ENCODE measurements at regions not wholly inside any gene's neighbourhood (a gene's known extent, or its start where the extent isn't known, plus 50 kb on each side); places are given as distances from the start of the nearest gene placed in this dataset.
"Not testable (repeated sequence)": the region's sequence is repeated elsewhere in the genome, so short reads cannot be mapped to it uniquely, and the experiment has no call there.

DNA sequence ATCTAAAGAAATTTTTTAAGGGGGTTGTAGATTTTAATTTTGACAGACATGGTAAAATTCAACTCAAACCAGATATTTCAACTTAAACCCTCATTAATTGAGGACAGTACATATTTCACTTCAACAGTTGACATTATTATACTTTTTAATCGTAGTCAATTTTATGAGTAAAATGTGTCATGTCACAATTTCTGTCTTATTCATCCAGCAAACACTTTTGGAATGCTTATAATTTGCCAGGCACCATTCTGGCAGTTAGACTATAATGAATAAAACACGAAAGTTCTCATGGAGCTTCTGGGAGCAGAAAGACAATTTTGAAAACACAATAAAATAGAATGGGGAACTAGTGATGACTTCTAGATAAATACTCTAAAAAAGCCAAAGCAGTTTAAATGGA, 1094.8 kb downstream of the SUCLG1 start:
- DNase-seq, result no peak

DNA sequence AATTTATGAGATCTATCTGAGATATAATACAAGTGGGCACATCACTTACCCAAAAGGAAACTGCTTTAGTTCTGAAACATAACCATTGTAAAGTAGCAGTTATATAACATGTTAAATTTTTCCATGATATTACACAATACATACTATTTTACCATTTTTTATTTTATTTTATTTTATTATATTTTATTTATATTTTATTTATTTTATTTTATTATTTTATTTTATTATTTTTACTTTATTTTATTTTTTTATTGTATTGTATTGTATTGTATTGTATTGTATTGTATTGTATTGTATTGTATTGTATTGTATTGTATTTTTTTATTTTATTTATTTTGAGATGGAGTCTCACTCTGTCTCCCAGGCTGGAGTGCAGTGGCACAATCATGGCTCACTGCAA, 1095.9 kb downstream of the SUCLG1 start:
- not testable (repeated sequence) for DNase-seq

GRCh38 chr2:83359336-83359735, 1099.7 kb downstream of the SUCLG1 start:
- DNase-seq, result no peak

- no peak for DNase-seq
Measured at GRCh38 chr2:83342860-83343329, 1116.2 kb downstream of the SUCLG1 start.

- DNase-seq, result no peak
Measured at GRCh38 chr2:83340424-83340823, 1118.7 kb downstream of the SUCLG1 start.

GRCh38 chr2:83339942-83340341, 1119.1 kb downstream of the SUCLG1 start:
- not testable (repeated sequence) for DNase-seq

DNA sequence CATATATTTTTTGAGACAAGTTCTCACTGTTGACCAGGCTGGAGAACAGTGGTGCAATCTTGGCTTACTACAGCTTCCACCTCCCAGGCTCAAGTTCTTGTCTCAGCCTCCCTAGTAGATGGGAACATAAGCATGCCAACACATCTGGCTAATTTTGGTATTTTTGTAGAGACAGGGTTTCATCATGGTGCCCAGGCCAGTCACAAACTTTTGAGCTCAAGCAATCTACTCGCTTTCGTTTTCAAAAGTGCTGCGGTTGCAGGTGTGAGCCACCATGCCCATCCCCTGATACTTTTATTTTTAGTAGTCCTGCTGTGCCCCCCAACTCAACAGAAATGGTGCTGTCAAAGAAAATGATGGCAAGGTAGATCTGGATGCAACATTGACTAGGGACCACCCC, 1127.3 kb downstream of the SUCLG1 start:
- DNase-seq, result no peak

GRCh38 chr2:83323038-83323437, 1136.0 kb downstream of the SUCLG1 start:
- no peak for DNase-seq

DNA sequence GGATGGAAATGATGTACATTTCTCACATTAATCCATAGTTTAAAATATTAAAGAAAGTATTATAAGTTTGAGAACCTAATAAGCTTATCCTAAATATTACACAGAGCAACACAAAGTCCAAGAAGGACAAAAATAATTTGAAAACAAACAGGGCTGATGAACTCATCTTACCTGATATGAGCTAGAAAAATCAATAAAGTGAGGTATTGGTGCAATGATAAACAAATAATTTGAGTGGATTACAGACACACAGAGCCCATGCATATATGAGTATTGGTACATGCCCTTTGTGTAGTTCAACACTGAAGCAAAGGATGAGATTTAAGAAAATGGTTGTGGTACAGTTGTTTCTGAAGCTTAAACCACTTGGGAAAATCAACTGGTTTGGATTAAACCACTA, 1139.0 kb downstream of the SUCLG1 start:
- no peak for DNase-seq

- DNase-seq, result no peak
Measured at GRCh38 chr2:83305758-83306378, 1153.2 kb downstream of the SUCLG1 start.

GRCh38 chr2:83291083-83291482, 1168.0 kb downstream of the SUCLG1 start:
- no peak for DNase-seq

- no peak for DNase-seq
Measured at GRCh38 chr2:83282841-83283240, 1176.2 kb downstream of the SUCLG1 start.

DNA sequence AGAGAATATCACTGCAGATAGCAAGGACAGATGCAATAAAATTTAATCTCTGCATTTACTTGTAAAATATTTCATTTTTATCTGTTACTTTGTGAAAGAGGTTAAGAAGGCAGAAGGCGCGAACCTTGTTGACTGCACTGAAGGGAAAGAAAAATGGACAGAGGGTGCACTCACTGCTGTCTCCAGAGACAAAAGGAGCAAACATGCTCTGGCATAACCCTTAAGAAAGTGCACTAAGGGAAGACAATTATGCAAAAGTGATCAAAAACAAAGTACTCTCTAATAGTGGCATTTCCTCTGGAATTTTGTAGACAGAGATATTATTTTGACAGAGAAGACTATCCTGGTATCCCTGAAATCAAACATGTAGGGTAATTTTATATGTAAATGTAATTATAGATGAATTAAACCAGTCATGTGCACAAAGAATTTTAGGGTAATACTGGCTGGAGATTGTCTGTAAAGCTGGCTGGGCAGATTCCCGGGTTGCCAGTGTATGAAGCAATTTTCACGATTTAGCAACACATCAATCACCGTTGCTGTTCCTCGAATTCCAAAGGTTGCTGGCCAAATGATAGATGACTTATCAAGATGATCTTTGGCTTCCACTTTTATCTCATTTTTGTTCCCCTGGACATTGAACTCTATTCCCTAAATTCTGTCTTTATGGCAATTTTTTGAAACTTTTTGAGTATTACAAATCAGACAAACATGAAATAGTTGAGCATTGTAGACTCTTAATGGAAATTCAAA, 1176.9 kb downstream of the SUCLG1 start:
- DNase-seq, result no peak

GRCh38 chr2:83280391-83280790, 1178.7 kb downstream of the SUCLG1 start:
- DNase-seq, result no peak

DNA sequence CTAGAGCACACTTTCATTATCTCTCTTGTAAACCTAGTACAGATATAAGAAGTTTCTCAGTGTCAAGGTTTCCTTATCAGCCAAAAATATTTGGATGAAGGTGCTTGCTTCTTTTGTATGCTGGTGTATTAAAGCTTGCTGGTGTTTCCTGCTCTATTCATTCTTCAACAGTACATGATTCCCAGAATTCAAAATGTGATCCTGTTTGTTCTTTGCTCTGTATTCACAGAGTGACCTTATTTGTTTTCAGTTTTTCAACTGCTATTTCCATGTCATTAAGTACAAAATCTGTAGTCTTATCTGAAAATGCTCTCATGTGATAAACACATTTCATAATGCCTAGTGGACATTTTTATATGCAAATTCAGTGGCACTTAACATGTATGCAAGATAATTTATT, 1185.8 kb downstream of the SUCLG1 start:
- no peak for DNase-seq

GRCh38 chr2:83261591-83262136, 1197.4 kb downstream of the SUCLG1 start:
- no peak for DNase-seq

DNA sequence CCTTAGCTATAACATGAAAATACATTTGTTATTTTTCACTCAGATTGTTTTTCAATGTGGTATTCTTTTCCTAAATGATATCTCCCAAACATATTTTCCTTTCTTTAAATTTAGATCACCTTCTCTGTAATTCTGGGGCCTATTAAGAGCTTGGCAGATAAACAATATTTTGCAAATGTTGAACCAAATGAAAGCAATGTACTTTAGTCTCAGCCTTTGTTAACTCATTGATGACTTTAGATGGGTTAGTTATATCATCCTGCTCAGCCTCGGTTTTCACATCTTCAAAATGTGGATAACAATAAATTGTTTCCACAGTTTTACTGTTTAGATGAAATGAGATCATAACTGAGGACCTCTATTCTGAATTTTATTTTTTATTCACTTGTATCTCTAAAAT, 1205.2 kb downstream of the SUCLG1 start:
- no peak for DNase-seq

DNA sequence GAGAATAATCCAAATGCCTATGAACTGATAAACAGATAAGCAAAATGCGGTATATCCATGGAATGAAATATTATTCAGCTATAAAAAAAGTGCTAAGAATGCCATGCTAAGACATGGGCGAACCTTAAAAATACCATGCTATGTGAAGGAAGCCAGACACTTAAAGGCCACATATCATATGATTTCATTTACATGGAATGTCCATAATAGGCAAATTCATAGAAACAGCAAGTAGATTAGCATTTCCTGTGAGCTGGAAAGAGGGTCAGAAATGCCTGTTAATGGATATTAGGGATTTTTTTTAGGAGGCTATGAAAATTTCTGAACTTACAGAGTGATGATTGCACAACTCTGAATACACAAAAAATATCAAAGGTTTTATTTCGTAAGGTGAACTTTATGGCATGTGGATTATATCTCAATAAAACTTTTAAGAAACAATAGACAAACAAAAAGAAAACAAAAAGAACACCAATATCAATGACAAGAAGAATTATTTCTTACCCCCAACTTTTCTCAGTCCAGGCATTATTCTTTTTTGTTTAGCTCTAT, 1207.7 kb downstream of the SUCLG1 start:
- DNase-seq, result no peak

DNA sequence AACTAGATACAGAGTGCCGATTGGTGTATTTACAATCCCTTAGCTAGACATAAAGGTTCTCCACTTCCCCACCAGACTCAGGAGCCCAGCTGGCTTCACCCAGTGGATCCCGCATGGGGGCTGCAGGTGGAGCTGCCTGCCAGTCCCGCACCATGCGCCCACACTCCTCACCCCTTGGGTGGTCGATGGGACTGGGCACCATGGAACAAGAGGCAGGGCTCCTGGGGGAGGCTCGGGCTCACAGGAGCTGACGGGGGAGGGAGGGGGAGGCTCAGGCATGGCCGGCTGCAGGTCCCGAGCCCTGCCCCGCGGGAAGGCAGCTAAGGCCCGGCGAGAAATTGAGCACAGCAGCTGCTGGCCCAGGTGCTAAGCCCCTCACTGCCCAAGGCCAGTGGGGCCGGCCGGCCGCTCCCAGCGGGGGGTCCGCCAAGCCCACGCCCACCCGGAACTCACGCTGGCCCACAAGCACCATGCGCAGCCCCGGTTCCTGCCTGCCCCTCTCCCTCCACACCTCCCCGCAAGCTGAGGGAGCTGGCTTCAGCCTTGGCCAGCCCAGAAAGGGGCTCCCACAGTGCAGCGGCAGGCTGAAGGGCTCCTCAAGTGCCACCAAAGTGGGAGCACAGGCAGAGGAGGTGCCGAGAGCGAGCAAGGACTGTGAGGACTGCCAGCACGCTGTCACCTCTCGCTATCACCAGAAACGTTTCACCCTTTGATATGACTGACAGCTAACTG, 1213.1 kb downstream of the SUCLG1 start:
- DNase-seq, result not testable (repeated sequence)

GRCh38 chr2:83240611-83241010, 1218.5 kb downstream of the SUCLG1 start:
- no peak for DNase-seq

- no peak for DNase-seq
Measured at GRCh38 chr2:83238111-83238510, 1221.0 kb downstream of the SUCLG1 start.

DNA sequence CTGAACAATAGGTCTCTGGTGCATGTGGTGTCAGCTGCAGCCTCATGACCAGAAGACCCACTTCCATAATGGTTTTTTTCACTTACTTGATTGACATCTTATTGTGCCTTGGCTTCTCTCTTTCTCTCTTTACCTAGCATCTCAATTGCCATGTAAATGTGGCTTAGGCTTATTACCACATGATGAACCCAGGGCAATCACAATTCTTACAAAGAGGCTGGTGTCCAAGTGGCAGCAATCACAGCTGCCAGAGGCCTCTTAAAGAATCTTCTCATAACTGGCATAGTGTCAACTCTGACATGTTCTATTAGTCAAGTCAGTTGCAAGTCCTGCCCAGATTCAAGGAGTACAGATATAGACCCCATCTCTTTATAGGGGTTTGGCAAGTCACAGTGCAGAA, 1224.8 kb downstream of the SUCLG1 start:
- no peak for DNase-seq

DNA sequence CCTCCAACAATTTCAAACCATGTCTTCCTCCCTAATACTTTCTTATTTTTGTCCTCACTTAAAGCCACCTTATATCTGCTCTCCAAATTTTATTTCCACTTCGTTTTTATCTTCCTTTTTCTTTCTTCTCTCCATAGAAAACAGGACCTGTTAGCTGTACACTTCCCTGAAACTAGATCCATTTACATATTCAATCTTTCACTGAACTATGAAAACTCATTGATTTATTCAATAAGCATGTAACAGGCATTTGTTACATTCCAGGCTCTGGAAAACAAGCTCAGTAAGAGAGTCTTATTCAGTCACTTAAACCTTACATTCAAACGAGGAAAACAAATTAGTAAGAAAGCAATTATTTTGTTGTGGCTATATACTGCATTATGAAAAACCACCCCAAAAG, 1225.3 kb downstream of the SUCLG1 start:
- DNase-seq, result no peak
